B cell (primary cell): ENCODE measurements at regions not wholly inside any gene's neighbourhood (a gene's known extent, or its start where the extent isn't known, plus 50 kb on each side); places are given as distances from the start of the nearest gene placed in this dataset.

Experiments used
- ATAC-seq: fragments of 200-7000 bp; cut with Tn5 transposase; one replicate; pipeline ENCODE4 v1.10.0; 2021; ENCODE audit warnings: low read depth, mild to moderate bottlenecking, moderate number of reproducible peaks, moderate library complexity
- CTCF ChIA-PET: fragments of 350-600 bp; sonication (Branson Sonifier 250); formaldehyde crosslinking; loops from one replicate; lab custom pipeline; 2021; ENCODE audit warnings: antibody characterized with exemption, inconsistent platforms; lab: Charles Lee
- POLR2A ChIA-PET: fragments of 350-600 bp; sonication (Branson Sonifier 250); formaldehyde crosslinking; loops from one replicate; lab custom pipeline; 2021; ENCODE audit warnings: antibody characterized with exemption; lab: Charles Lee
- DNase-seq: peaks from one replicate; pipeline ENCODE4 v3.0.0; 2013
- H2AFZ ChIP-seq: 2 replicates; pipeline ENCODE4 v1.6.1; 2012; ENCODE audit warnings: mild to moderate bottlenecking, low read depth, low read length; ENCODE audit not compliant: insufficient read depth, poor library complexity, severe bottlenecking
- H3K27ac ChIP-seq, 2 donors: 1 replicate in 1 of 2; 2 replicates in 1 of 2; pipeline ENCODE4 v1.5.1; 2012 to 2013; ENCODE audit warnings: low read length in 2 of 2, mild to moderate bottlenecking in 2 of 2, moderate library complexity in 1 of 2
- H3K27me3 ChIP-seq, 4 experiments: fragments of 200-600 bp in 1 of 4; sonication (generic) in 1 of 4; replicated peaks in 1 of 4; 1 replicate in 2 of 4; 2 replicates in 2 of 4; pipeline versions ENCODE4 v1.6.1 to v1.7.0; 2013 to 2016; ENCODE audit warnings: low read length in 3 of 4, mild to moderate bottlenecking in 2 of 4, mixed read lengths in 1 of 4, moderate library complexity in 1 of 4; ENCODE audit not compliant: insufficient read depth in 4 of 4, control insufficient read depth in 3 of 4; ENCODE audit errors: control extremely low read depth in 1 of 4
- H3K36me3 ChIP-seq, 2 experiments: replicated peaks in 1 of 2; 1 replicate in 1 of 2; 2 replicates in 1 of 2; pipeline versions ENCODE4 v1.6.1 to v1.7.1; 2013; ENCODE audit warnings: low read length in 1 of 2; ENCODE audit not compliant: insufficient read depth in 2 of 2, control insufficient read depth in 1 of 2; ENCODE audit errors: control extremely low read depth in 1 of 2, extremely low read depth in 1 of 2
- H3K4me1 ChIP-seq, 2 donors: fragments of 200-600 bp in 1 of 2; sonication (generic) in 1 of 2; 1 replicate in 1 of 2; 2 replicates in 1 of 2; pipeline versions ENCODE4 v1.5.1 to v1.6.1; 2013 to 2017; ENCODE audit warnings: low read length in 2 of 2; ENCODE audit not compliant: control insufficient read depth in 2 of 2, insufficient read depth in 2 of 2
- H3K4me2 ChIP-seq: replicated peaks from 2 replicates; pipeline ENCODE3; 2012; ENCODE audit warnings: mild to moderate bottlenecking, low read depth, low read length; ENCODE audit not compliant: poor library complexity, severe bottlenecking
- H3K4me3 ChIP-seq, 5 experiments: fragments of 200-600 bp in 1 of 5; sonication (generic) in 1 of 5; 1 replicate in 3 of 5; 2 replicates in 2 of 5; pipeline versions ENCODE4 v1.5.1 to v1.7.0; 2011 to 2016; ENCODE audit warnings: low read length in 4 of 5, mild to moderate bottlenecking in 4 of 5, low read depth in 2 of 5, control low read depth in 1 of 5, moderate library complexity in 1 of 5; ENCODE audit not compliant: insufficient read depth in 1 of 5; ENCODE audit errors: control extremely low read depth in 1 of 5, extremely low read depth in 1 of 5
- H3K79me2 ChIP-seq: fragments of 200-600 bp; sonication (generic); one replicate; pipeline ENCODE4 v1.6.0; 2016; ENCODE audit warnings: low read length; ENCODE audit not compliant: control insufficient read depth, insufficient read depth
- H3K9ac ChIP-seq: fragments of 200-600 bp; sonication (generic); 2 replicates; pipeline ENCODE4 v1.6.1; 2017; ENCODE audit warnings: mild to moderate bottlenecking, low read length, moderate library complexity
- H3K9me3 ChIP-seq, 3 donors: one replicate each; pipeline versions ENCODE4 v1.6.1 to v1.7.1; 2013; ENCODE audit warnings: low read length in 2 of 3; ENCODE audit not compliant: control insufficient read depth in 2 of 3, insufficient read depth in 1 of 3; ENCODE audit errors: control extremely low read depth in 1 of 3
- H4K20me1 ChIP-seq: 2 replicates; pipeline ENCODE4 v1.6.0; 2012; ENCODE audit warnings: mild to moderate bottlenecking, low read length; ENCODE audit not compliant: insufficient read depth, control insufficient read depth, poor library complexity, severe bottlenecking
- H3K27ac Mint-ChIP-seq: one replicate; pipeline ENCODE4 v1.8.0; 2021; ENCODE audit warnings: mixed read lengths
- H3K27me3 Mint-ChIP-seq: one replicate; pipeline ENCODE4 v1.8.0; 2021; ENCODE audit warnings: mixed read lengths
- H3K4me1 Mint-ChIP-seq: one replicate; pipeline ENCODE4 v1.8.0; 2021; ENCODE audit warnings: mixed read lengths
- H3K4me3 Mint-ChIP-seq: one replicate; pipeline ENCODE4 v1.8.0; 2021; ENCODE audit warnings: mixed read lengths
- H3K9me3 Mint-ChIP-seq: one replicate; pipeline ENCODE4 v1.8.0; 2022; ENCODE audit warnings: mixed read lengths; ENCODE audit not compliant: insufficient read depth
- CTCF ChIP-seq: fragments of 200-600 bp; IDR thresholded peaks from one replicate; pipeline ENCODE4 v1.8.0; 2022; ENCODE audit warnings: antibody characterized with exemption, mild to moderate bottlenecking
- EZH2 ChIP-seq: IDR thresholded peaks from 2 replicates; pipeline ENCODE4 v1.6.1; 2012; ENCODE audit warnings: borderline replicate concordance, low read depth, mild to moderate bottlenecking, moderate library complexity, low read length; ENCODE audit not compliant: insufficient read depth, poor library complexity, severe bottlenecking
- WGBS: methylation state at CpG from one replicate; pipeline ENCODE4 v1.1.5; 2013; ENCODE audit warnings: missing lambda C conversion rate; ENCODE audit not compliant: insufficient coverage; 5-methylcytosine and 5-hydroxymethylcytosine counted together
- intact Hi-C: fragments of 100-400 bp; cut with micrococcal nuclease; formaldehyde crosslinking; loops from one replicate; pipeline ENCODE4 v1.10.0; 2022

GRCh38 chr12:42701084-42701483 is 111.5 kb upstream of the PRICKLE1 start:
- ChIA-PET CTCF (no interaction called here), POLR2A (no interaction called here)
- H3K27ac ChIP-seq = no peak overlapping the region
- DNase-seq (no peak), ATAC-seq (no peak)
- no peaks in the 10 kb centered on the region for H3K36me3 ChIP-seq
- no peak overlapping the region for H3K4me3 Mint-ChIP-seq
- 100% methylated on average over 1 of the region's 3 CpGs for WGBS
- H3K27me3 Mint-ChIP-seq = no peaks in the 10 kb centered on the region
- no peaks in the 10 kb centered on the region for H3K9me3 ChIP-seq
- no peaks in the 10 kb centered on the region for H3K9me3 Mint-ChIP-seq
- no peaks in the 10 kb centered on the region for H3K79me2 ChIP-seq
- no peak for TF ChIP-seq EZH2
- H3K4me1 Mint-ChIP-seq = no peaks in the 10 kb centered on the region
- H4K20me1 ChIP-seq = no peaks in the 10 kb centered on the region
- intact Hi-C loops = no loop called here
- peaks cover 0 to 2% (median 0%) of the 10 kb centered on the region in 4 experiments for H3K27me3 ChIP-seq
- H3K27ac Mint-ChIP-seq = no peak overlapping the region
- H3K9ac ChIP-seq = no peak overlapping the region
- no peaks in the 10 kb centered on the region for H3K4me1 ChIP-seq
- H2AFZ ChIP-seq = no peak overlapping the region
- no peak overlapping the region for H3K4me3 ChIP-seq
- H3K4me2 ChIP-seq = no peak overlapping the region

GRCh38 chr12:42698213-42698612 is 108.7 kb upstream of the PRICKLE1 start:
- no peak overlapping the region for H2AFZ ChIP-seq
- no peaks in the 10 kb centered on the region for H3K79me2 ChIP-seq
- WGBS = 82% methylated on average over 3 of the region's 3 CpGs
- Mint-ChIP-seq H3K4me3 (no peak overlapping the region), H3K27ac (no peak overlapping the region), H3K9me3 (no peaks in the 10 kb centered on the region), H3K4me1 (peaks cover 4% of the 10 kb centered on the region), H3K27me3 (no peaks in the 10 kb centered on the region)
- no peak overlapping the region for H3K27ac ChIP-seq
- no peak for TF ChIP-seq CTCF
- TF ChIP-seq EZH2 = no peak
- H3K36me3 ChIP-seq = no peaks in the 10 kb centered on the region
- H3K27me3 ChIP-seq = peaks cover 0 to 2% (median 0%) of the 10 kb centered on the region in 4 experiments
- H3K4me2 ChIP-seq = no peak overlapping the region
- no peak overlapping the region for H3K9ac ChIP-seq
- ATAC-seq (no peak), DNase-seq (no peak)
- peaks cover 0 to 4% (median 0%) of the 10 kb centered on the region in 3 donors for H3K9me3 ChIP-seq
- H3K4me1 ChIP-seq = no peaks in the 10 kb centered on the region
- no peaks in the 10 kb centered on the region for H4K20me1 ChIP-seq
- CTCF ChIA-PET = no interaction called here
- intact Hi-C loops = no loop called here
- no peak overlapping the region for H3K4me3 ChIP-seq
- POLR2A ChIA-PET = no interaction called here
